ENCODE measurements at regions not wholly inside any gene's neighbourhood (a gene's known extent, or its start where the extent isn't known, plus 50 kb on each side); places are given as distances from the start of the nearest gene placed in this dataset.

DNA sequence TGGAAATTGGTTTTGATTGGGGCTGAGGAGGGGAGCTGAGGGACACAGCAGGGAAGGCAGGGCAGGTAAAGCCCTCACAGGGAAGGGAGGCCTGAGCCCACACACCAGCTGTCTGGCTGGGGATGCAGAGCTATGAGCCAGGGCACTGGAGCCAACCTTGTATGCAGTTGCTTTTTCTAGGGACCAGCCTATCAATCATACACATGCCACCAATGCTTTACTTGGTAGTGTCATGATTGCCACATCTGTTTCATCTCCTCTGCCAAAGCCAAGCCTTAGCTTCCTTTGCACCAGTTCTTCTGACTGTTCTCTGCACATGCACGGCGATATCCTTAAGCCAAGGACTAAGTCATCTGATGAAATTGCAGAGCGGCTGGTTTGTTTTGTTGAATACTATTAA lies 207.1 kb upstream of the PLET1 start:
- DNase-seq, result no peak

GRCh38 chr11:112469376-112469775 lies 208.7 kb upstream of the PLET1 start:
- no peak for DNase-seq

- no peak for DNase-seq
Measured at GRCh38 chr11:112470355-112470754, 209.7 kb upstream of the PLET1 start.

GRCh38 chr11:112471731-112472130 lies 211.1 kb upstream of the PLET1 start:
- DNase-seq, result no peak

- DNase-seq, result no peak
Measured at GRCh38 chr11:112477152-112477551, 216.5 kb upstream of the PLET1 start.

- DNase-seq, result peak; percentile 57
Measured at GRCh38 chr11:112477581-112478317, 217.1 kb upstream of the PLET1 start.

GRCh38 chr11:112478806-112479205 lies 218.1 kb upstream of the PLET1 start:
- no peak for DNase-seq

DNA sequence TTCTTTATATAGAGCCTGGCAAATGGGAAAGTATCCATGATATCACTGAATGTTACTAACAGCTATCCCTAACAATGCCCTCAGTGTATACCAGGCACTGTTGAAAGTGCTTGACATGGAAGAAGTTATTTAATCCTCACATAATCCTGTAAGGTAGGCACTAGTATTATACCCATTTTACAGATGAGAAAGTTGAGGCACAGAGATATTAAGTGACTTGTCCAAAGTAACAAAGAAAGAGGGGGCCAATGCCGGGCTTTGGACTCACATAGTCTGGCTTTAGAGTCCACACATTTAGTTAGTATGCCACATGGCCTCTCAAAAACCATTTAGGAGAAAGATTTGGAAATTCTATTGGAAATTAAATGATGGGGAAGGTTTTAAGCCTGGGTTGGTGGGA lies 220.8 kb upstream of the PLET1 start:
- DNase-seq, result no peak

- DNase-seq, result no peak
Measured at GRCh38 chr11:112481893-112482292, 221.2 kb upstream of the PLET1 start.

- no peak for DNase-seq
Measured at GRCh38 chr11:112485280-112485679, 224.6 kb upstream of the PLET1 start.

GRCh38 chr11:112497826-112498225 lies 237.2 kb upstream of the PLET1 start:
- DNase-seq, result no peak

- DNase-seq, result no peak
Measured at GRCh38 chr11:112498701-112499100, 238.0 kb upstream of the PLET1 start.

- DNase-seq, result peak; percentile 88
Measured at GRCh38 chr11:112499153-112499880, 238.7 kb upstream of the PLET1 start.

DNA sequence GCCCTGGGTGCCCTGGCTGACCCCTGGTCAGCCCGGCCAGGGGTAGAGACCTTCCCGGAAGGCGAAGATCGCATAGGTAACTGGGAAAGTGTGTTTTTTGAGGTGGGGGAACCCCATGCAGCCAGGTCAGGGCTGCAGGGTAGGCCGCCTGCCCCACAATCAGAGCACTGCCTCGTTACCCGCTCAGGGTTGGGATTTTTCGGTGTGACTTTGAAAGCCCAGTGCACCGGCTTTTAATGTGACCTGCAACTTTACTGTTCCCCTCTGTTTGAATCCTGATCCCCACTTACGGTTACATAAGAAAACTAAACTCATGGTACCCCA lies 239.2 kb upstream of the PLET1 start:
- no peak for DNase-seq

DNA sequence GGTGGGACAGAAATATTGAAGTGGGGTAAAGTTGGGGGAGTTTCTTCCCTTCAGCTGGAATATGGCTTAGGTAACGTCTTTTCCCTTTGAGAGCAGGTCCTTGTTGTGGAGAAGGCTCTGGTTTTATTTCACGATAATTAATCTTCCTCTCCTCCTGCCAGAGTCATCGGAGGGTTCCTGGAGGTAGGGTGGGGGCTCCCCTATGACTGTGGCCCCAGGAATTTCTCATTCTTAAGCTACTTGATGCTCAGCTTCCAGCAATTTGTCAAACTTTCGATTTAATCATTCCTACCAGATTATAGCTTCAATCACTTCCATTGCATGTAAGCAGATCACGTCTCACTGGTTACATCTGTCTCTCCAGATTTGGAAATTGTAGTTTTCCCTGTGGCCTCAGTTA lies 242.8 kb upstream of the PLET1 start:
- DNase-seq, result no peak

- no peak for DNase-seq
Measured at GRCh38 chr11:112504056-112504455, 243.4 kb upstream of the PLET1 start.

DNA sequence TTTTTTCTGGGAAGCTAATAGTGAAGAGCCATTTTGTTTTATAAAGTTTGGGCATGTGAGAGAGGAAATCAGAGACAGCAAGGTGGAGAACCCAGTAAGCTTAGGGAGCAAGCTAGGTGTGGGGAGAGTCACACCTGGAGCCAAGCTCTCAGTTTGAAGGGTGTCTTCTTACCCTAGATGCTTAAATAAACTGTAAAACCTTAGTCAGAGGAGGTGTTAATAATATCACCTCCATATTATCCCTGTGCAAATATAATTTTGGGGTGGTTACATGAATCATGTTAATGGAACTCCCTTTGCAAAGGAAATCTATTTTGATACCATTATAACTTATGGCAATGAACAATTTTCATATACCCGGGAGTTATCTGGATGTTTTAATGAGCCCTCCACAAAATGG lies 246.2 kb upstream of the PLET1 start:
- no peak for DNase-seq

DNA sequence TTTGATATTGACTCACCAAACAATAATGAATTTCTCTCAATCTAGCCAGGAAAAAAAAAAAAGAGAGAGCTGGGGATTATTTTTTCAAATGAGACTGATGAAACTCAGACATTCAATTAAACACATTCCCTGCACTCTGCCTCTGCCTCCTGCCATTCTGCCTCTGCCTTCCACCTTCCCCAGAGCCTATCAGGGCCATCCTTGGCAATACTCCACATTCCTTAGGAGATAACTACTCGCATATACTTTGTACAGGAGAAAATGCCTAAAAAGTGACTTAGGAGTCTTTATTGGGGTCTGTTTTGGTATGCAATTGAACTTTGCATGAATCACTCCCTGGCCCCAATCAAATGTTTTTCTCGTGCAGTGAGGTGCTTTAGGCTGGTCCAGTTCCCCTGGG lies 246.6 kb upstream of the PLET1 start:
- DNase-seq, result no peak

DNA sequence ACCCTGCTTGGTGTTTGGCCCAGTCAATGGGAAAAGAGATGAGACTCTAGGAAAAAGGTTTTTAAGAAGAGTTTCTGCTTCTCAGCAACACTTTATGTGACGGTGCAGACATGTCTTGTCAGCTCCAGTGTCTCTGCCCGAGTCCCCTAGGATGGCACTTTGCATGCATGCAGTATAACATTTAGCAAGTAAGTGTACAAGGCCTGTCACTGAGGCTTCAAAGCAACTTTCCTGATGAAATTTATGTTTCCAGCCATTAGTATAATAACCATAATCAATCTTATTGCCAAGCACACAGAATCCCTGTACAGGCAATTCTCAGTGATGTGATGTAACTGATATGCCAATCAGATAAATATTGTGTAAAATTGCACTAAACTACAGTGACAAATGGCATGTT lies 248.1 kb upstream of the PLET1 start:
- DNase-seq, result no peak

DNA sequence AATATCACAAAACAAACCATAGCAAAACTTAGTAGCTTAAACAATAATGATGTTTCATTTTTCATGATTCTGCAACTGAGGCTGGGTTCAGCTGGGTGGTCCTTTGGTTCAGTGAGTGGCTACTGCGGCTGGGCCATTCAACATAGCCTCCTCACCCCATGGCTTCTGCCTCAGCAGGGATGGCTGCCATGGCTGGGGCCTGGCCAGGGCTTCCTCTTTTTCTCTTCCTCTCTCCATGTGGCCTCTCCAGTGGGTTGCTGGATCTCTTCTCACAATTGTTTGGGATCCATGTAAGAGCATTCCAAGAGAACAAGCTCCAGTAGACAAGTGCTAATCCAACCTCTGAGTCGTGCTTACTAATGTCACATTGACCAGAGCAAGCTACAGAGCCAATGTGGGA lies 248.6 kb upstream of the PLET1 start:
- no peak for DNase-seq

GRCh38 chr11:112511271-112511670 lies 250.6 kb upstream of the PLET1 start:
- no peak for DNase-seq

- DNase-seq, result no peak
Measured at GRCh38 chr11:112511911-112512310, 251.3 kb upstream of the PLET1 start.

DNA sequence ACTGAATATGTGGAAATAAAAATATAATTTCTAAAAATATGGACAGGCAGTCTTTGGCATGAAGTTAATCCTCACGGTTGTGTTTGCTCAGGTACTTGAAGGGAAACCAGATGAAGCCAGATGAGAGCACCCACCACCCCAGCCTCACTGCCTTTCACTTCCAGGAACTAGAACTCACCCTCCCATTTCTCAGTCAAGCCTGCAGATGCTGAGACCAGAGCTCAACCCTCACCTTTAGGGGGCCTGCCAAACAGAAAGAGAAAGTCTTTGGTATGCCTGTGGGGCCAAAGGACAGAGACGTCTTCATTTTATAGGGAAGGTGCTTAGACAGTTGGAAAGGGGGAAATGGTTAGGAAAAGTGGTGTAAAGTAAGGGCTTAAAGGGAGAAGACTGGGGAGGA lies 252.8 kb upstream of the PLET1 start:
- no peak for DNase-seq

- DNase-seq, result peak; percentile 55
Measured at GRCh38 chr11:112514011-112514740, 253.5 kb upstream of the PLET1 start.

All from NCI-H146 (cell line).